Mesenchymal stem cell (in vitro differentiated cells and primary cell): ENCODE measurements at regions not wholly inside any gene's neighbourhood (a gene's known extent, or its start where the extent isn't known, plus 50 kb on each side); places are given as distances from the start of the nearest gene placed in this dataset.
A peak's percentile ranks its signal among the peaks of the same experiment; 100 is the strongest.

ENCODE experiments used
- DNase-seq: peaks from one replicate; pipeline ENCODE4 v3.0.0-alpha.2; 2013
- H2AFZ ChIP-seq: one replicate; pipeline ENCODE4 v1.6.1; 2013; ENCODE audit warnings: low read depth, mild to moderate bottlenecking, control low read depth, inconsistent platforms, low read length, moderate library complexity
- H2AK5ac ChIP-seq: 2 replicates; pipeline ENCODE4 v1.6.1; 2013; ENCODE audit warnings: low read length, moderate library complexity, mild to moderate bottlenecking, inconsistent platforms; ENCODE audit not compliant: severe bottlenecking
- H2BK120ac ChIP-seq: one replicate; pipeline ENCODE4 v1.6.1; 2013; ENCODE audit warnings: low read depth, mild to moderate bottlenecking, inconsistent platforms, low read length, moderate library complexity
- H2BK12ac ChIP-seq, 2 experiments: one replicate each; pipeline ENCODE4 v1.6.1; 2013; ENCODE audit warnings: inconsistent platforms in 2 of 2, low read length in 2 of 2, mild to moderate bottlenecking in 2 of 2, moderate library complexity in 2 of 2, control low read depth in 1 of 2
- H2BK15ac ChIP-seq: one replicate; pipeline ENCODE4 v1.6.1; 2013; ENCODE audit warnings: mild to moderate bottlenecking, low read depth, inconsistent platforms; ENCODE audit not compliant: poor library complexity, severe bottlenecking
- H2BK5ac ChIP-seq: 2 replicates; pipeline ENCODE4 v1.6.1; 2013; ENCODE audit warnings: low read depth, mild to moderate bottlenecking, low read length, control low read depth, inconsistent platforms; ENCODE audit not compliant: poor library complexity, severe bottlenecking
- H3K14ac ChIP-seq, 2 experiments: one replicate each; pipeline ENCODE4 v1.6.1; 2013; ENCODE audit warnings: inconsistent platforms in 2 of 2, low read length in 2 of 2, control low read depth in 1 of 2, mild to moderate bottlenecking in 1 of 2, moderate library complexity in 1 of 2
- H3K18ac ChIP-seq, 2 experiments: one replicate each; pipeline ENCODE4 v1.6.1; 2013; ENCODE audit warnings: inconsistent platforms in 2 of 2, low read length in 2 of 2, control low read depth in 1 of 2, low read depth in 1 of 2, mild to moderate bottlenecking in 1 of 2
- H3K23ac ChIP-seq, 2 experiments: one replicate each; pipeline ENCODE4 v1.6.1; 2013; ENCODE audit warnings: inconsistent platforms in 2 of 2, low read length in 2 of 2, mild to moderate bottlenecking in 2 of 2, moderate library complexity in 2 of 2, control low read depth in 1 of 2
- H3K27ac ChIP-seq: 2 replicates; pipeline ENCODE4 v1.5.1; 2013; ENCODE audit warnings: mild to moderate bottlenecking, moderate library complexity, low read length, control low read depth, inconsistent platforms; ENCODE audit not compliant: poor library complexity, severe bottlenecking
- H3K27me3 ChIP-seq, 2 experiments: 2 replicates each; pipeline versions ENCODE4 v1.6.1 to v1.7.0; 2013; ENCODE audit warnings: low read length in 2 of 2, mild to moderate bottlenecking in 2 of 2, moderate library complexity in 2 of 2, control low read depth in 1 of 2, inconsistent platforms in 1 of 2; ENCODE audit not compliant: control insufficient read depth in 1 of 2, insufficient read depth in 1 of 2
- H3K36me3 ChIP-seq, 2 experiments: 2 replicates each; pipeline versions ENCODE4 v1.6.1 to v1.7.0; 2013; ENCODE audit warnings: low read length in 2 of 2, control low read depth in 1 of 2, inconsistent platforms in 1 of 2, low read depth in 1 of 2, mild to moderate bottlenecking in 1 of 2; ENCODE audit not compliant: insufficient read depth in 2 of 2, control insufficient read depth in 1 of 2
- H3K4ac ChIP-seq, 2 experiments: one replicate each; pipeline ENCODE4 v1.6.1; 2013; ENCODE audit warnings: inconsistent platforms in 2 of 2, low read length in 2 of 2, mild to moderate bottlenecking in 2 of 2, moderate library complexity in 2 of 2, control low read depth in 1 of 2, low read depth in 1 of 2
- H3K4me1 ChIP-seq: 2 replicates; pipeline ENCODE4 v1.6.1; 2013; ENCODE audit warnings: low read depth, low read length, control low read depth; ENCODE audit not compliant: control insufficient read depth, insufficient read depth
- H3K4me2 ChIP-seq: 2 replicates; pipeline ENCODE4 v1.6.1; 2013; ENCODE audit warnings: low read length, mild to moderate bottlenecking, inconsistent platforms; ENCODE audit not compliant: poor library complexity, severe bottlenecking
- H3K4me3 ChIP-seq, 2 experiments: 2 replicates each; pipeline versions ENCODE4 v1.5.1 to v1.7.0; 2013; ENCODE audit warnings: low read length in 2 of 2, mild to moderate bottlenecking in 2 of 2, control low read depth in 1 of 2, low read depth in 1 of 2; ENCODE audit not compliant: insufficient read depth in 1 of 2
- H3K79me1 ChIP-seq: replicated peaks from 2 replicates; pipeline ENCODE4 v1.6.1; 2013; ENCODE audit warnings: mild to moderate bottlenecking, control low read depth, low read length, inconsistent platforms; ENCODE audit not compliant: poor library complexity, severe bottlenecking
- H3K9ac ChIP-seq: 2 replicates; pipeline ENCODE4 v1.7.0; 2013; ENCODE audit warnings: mild to moderate bottlenecking, low read length, moderate library complexity
- H3K9me3 ChIP-seq: 2 replicates; pipeline ENCODE4 v1.7.0; 2013; ENCODE audit warnings: mild to moderate bottlenecking, low read length; ENCODE audit not compliant: control insufficient read depth
- H4K8ac ChIP-seq: one replicate; pipeline ENCODE4 v1.6.1; 2013; ENCODE audit warnings: inconsistent platforms, mild to moderate bottlenecking, low read length, moderate library complexity
- H4K91ac ChIP-seq: one replicate; pipeline ENCODE4 v1.6.1; 2013; ENCODE audit warnings: mild to moderate bottlenecking, low read length, inconsistent platforms
- WGBS: methylation state at CpG from one replicate; pipeline ENCODE4 v1.1.7; 2013; ENCODE audit warnings: mixed read lengths; 5-methylcytosine and 5-hydroxymethylcytosine counted together

DNA sequence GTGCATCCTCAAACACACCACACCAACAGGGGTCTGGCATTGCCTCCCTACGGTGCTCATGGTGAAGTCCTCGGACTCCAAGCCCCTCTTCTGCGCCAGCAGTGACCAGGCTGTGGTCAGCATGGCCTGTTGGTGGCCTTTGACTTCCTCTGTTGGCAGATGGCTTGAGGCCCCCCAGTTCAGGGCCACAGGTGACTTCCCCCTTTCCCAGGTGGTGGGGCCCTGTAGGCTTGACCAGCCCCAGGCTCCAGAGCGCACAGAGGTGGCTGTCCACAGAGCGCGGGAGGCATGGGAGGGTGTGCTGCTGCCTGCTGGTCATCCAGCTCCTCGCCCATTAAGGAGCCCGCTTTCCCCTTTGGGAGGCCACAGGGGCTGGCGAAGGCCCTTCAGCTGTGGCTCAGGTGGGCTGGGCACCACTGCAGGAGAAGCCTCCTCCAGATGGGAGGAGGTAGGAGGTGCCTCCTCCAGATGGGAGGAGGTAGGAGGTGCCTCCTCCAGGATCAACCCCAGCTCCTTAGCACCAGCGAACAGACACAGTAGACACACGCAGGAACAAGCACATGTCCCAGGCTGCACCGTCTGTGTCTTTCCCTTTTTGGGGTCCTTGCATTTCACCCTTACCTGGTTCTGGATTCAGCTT, 52.1 kb upstream of the BHLHE23 start:
- Histone ChIP-seq H3K27me3 (peaks cover 18 to 56% of the 10 kb centered on the region in 2 experiments), H3K4me2 (no peak overlapping the region), H3K23ac (no peak overlapping the region), H3K79me1 (no peaks in the 10 kb centered on the region), H4K91ac (no peak overlapping the region), H3K36me3 (no peaks in the 10 kb centered on the region), H2BK5ac (no peak overlapping the region), H3K4me1 (peaks cover 10% of the 10 kb centered on the region), H3K4me3 (no peak overlapping the region), H2BK120ac (no peak overlapping the region), H3K4ac (no peak overlapping the region), H3K9me3 (peaks cover 3% of the 10 kb centered on the region), H2AK5ac (no peak overlapping the region), H2AFZ (no peak overlapping the region), H4K8ac (no peak overlapping the region), H3K9ac (no peak overlapping the region), H2BK15ac (no peak overlapping the region), H3K14ac (no peak overlapping the region), H2BK12ac (no peak overlapping the region), H3K18ac (no peak overlapping the region), H3K27ac (no peak overlapping the region)
- DNase-seq, result no peak
- 75% methylated on average over 12 of the region's 12 CpGs for WGBS

DNA sequence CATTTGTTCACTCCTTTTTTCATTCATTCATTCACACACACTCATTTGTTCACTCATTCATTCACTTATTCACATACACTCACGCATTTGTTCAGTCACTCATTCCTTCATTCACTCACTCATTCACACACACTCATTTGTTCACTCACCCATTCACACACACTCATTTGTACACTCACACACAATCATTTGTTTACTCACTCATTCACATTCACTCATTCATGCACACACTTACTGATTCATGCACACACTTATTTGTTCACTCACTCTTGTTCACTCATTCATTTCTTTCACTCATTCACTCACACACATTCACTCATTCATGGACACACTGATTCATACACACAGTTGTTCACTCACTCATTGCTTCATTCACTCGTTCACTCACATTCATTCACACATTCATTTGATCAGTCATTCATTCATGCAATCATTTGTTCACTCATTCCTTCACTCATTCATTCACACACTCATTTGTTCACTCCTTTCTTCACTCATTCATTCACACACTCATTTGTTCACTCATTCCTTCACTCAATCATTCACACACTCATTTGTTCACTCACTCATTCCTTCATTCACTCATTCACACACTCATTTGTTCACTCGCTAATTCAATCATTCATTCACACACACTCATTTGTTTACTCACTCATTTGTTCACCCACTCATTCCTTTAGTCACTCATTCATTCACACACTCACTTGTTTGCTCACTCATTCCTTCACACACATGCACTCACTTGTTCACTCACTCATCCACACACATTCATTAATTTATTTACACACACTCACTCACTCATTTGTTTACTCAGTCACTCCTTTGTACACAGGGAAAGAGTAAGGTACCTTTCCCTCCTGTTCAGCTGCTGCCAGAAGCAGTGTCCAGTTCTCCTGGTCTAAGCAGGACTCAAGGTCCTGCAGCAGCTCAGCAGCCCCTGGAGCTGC, 50.7 kb upstream of the BHLHE23 start:
- WGBS, result 58% methylated on average over 3 of the region's 3 CpGs
- DNase-seq, result peak; percentile 13
- no peak overlapping the region for H2BK120ac ChIP-seq

DNA sequence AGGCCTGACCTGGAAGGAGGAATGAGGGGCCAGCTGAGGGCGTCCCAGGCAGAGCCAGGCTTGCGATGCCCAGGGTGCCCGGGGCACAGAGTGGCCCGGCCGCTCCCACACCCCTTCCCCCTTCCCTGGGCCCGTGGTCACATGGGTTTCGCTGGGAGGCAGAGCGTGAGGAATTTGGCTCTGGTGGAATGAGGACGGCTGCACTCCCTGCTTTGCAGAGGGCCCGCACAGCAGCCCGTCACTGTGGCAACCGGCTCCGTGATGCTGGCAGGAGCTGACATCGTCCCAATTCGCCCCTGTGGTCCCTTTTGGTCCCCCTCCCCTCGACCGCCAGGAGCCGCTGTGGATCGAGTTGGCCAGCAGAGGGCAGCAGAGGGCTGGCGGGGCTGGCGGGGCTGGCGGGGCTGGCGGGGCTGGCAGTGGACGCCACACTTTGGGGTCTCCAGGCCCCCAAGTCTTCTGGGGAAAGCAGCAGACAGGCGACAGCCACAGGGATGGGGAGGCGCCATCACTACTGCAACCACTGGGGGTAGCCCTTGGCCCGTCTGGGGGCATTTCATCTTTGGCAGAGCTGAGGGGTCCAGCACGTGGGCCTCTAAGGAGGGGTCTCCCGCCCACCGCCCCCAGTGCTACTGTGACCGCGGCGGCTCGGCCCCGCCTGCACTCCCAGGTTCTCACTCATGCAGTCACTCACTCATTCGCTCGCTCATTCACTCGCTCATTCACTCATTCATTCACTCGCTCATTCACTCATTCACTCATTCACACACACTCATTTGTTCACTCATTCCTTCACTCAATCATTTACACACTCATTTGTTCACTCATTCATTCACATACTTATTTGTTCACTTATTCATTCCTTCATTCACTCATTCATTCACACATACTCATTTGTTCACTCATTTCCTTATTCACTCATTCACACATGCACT, 49.7 kb upstream of the BHLHE23 start:
- 9% methylated on average over 34 of the region's 39 CpGs for WGBS
- Histone ChIP-seq H3K36me3 (no peaks in the 10 kb centered on the region), H3K4me2 (no peak overlapping the region), H4K8ac (no peak overlapping the region), H3K14ac (no peak overlapping the region), H2AFZ (no peak overlapping the region), H3K4me3 (no peak overlapping the region), H3K27me3 (peaks cover 39 to 68% of the 10 kb centered on the region in 2 experiments), H2BK120ac (no peak overlapping the region), H2AK5ac (no peak overlapping the region), H3K4me1 (peaks cover 10% of the 10 kb centered on the region), H3K9ac (no peak overlapping the region), H2BK15ac (no peak overlapping the region), H3K4ac (no peak overlapping the region), H2BK5ac (no peak overlapping the region), H3K27ac (no peak overlapping the region), H3K79me1 (no peaks in the 10 kb centered on the region), H3K23ac (no peak overlapping the region), H4K91ac (no peak overlapping the region), H2BK12ac (no peak overlapping the region), H3K18ac (no peak overlapping the region), H3K9me3 (peaks cover 3% of the 10 kb centered on the region)
- DNase-seq, result peak; percentile 30

More for the DNA sequence above, 50.7 kb upstream of the BHLHE23 start:
- Histone ChIP-seq H2AK5ac (no peak overlapping the region), H4K91ac (no peak overlapping the region), H2BK15ac (no peak overlapping the region), H3K18ac (no peak overlapping the region), H3K4me3 (no peak overlapping the region), H3K27ac (no peak overlapping the region), H3K4ac (no peak overlapping the region), H3K23ac (no peak overlapping the region), H3K4me2 (no peak overlapping the region), H3K14ac (no peak overlapping the region), H4K8ac (no peak overlapping the region), H3K79me1 (no peaks in the 10 kb centered on the region), H2AFZ (no peak overlapping the region), H3K9me3 (peaks cover 3% of the 10 kb centered on the region), H3K36me3 (no peaks in the 10 kb centered on the region), H2BK5ac (no peak overlapping the region), H3K27me3 (peaks cover 29 to 58% of the 10 kb centered on the region in 2 experiments), H2BK12ac (no peak overlapping the region), H3K4me1 (peaks cover 10% of the 10 kb centered on the region), H3K9ac (no peak overlapping the region)
